Right atrium auricular region (tissue), 2 donors: ENCODE measurements at regions not wholly inside any gene's neighbourhood (a gene's known extent, or its start where the extent isn't known, plus 50 kb on each side); places are given as distances from the start of the nearest gene placed in this dataset.

Experiments
- DNase-seq: peaks from one replicate; pipeline ENCODE4 v3.0.0-alpha.2; 2019; ENCODE audit warnings: low spot score
- H3K27ac ChIP-seq, 2 donors: fragments of 200-600 bp; sonication (generic); 1 replicate in 1 of 2; 2 replicates in 1 of 2; pipeline ENCODE4 v1.5.1; 2016 to 2019
- H3K27me3 ChIP-seq, 2 donors: fragments of 200-600 bp; sonication (generic); one replicate each; pipeline versions ENCODE4 v1.5.1 to v1.6.0; 2017 to 2019
- H3K36me3 ChIP-seq: fragments of 200-600 bp; sonication (generic); one replicate; pipeline ENCODE4 v1.5.1; 2016
- H3K4me1 ChIP-seq, 2 donors: fragments of 200-600 bp; sonication (generic); one replicate each; pipeline versions ENCODE4 v1.5.1 to v1.6.0; 2017 to 2019
- H3K4me3 ChIP-seq, 2 donors: fragments of 200-600 bp; sonication (generic); 1 replicate in 1 of 2; 2 replicates in 1 of 2; pipeline ENCODE4 v1.5.1; 2017 to 2019; ENCODE audit warnings: mild to moderate bottlenecking in 1 of 2, moderate library complexity in 1 of 2
- H3K9me3 ChIP-seq, 2 donors: fragments of 200-600 bp; sonication (generic); one replicate each; pipeline ENCODE4 v1.5.1; 2019
- CTCF ChIP-seq, 2 donors: fragments of 200-600 bp; sonication (generic); IDR thresholded peaks; one replicate each; pipeline ENCODE4 v1.5.1; 2019; ENCODE audit warnings: antibody characterized with exemption in 2 of 2

- H3K27me3 ChIP-seq: no peaks in the 10 kb centered on the region
- no peak overlapping the region for H3K27ac ChIP-seq
- no peak overlapping the region for H3K4me3 ChIP-seq
- H3K36me3 ChIP-seq: no peaks in the 10 kb centered on the region
- no peak for TF ChIP-seq CTCF (IDR thresholded peaks at IDR 0.05)
- H3K4me1 ChIP-seq: no peaks in the 10 kb centered on the region
- H3K9me3 ChIP-seq: peaks cover 0 to 3% of the 10 kb centered on the region in 2 donors
- DNase-seq: no peak
Observed at GRCh38 chr1:83015163-83015562, 983.8 kb downstream of the TTLL7 start.

GRCh38 chr1:83012950-83013349 lies 986.0 kb downstream of the TTLL7 start:
- H3K27ac ChIP-seq: no peak overlapping the region
- H3K36me3 ChIP-seq: no peaks in the 10 kb centered on the region
- no peak overlapping the region for H3K4me3 ChIP-seq
- TF ChIP-seq CTCF (IDR thresholded peaks at IDR 0.05): no peak
- DNase-seq: no peak
- no peaks in the 10 kb centered on the region for H3K9me3 ChIP-seq
- no peaks in the 10 kb centered on the region for H3K4me1 ChIP-seq
- no peaks in the 10 kb centered on the region for H3K27me3 ChIP-seq

DNA sequence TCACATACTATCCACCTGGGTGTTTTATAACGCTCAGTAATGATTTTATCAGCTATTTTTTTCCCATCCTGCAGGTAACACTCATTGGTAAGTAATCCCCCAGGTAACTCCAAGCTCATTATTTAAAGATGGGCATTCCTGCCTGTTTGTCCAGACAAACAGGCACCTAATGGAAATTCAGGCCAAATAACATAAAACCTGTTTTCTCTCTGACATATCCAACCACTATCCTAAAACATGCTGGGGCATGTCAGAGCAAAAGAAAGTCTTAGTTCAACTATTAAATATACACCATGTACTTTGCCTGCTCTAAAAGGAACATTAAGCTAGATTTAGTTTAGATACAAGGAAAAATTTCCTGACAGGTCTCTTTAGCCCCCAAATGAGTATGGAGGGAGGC lies 987.7 kb downstream of the TTLL7 start:
- Histone ChIP-seq H3K9me3 (no peaks in the 10 kb centered on the region), H3K36me3 (no peaks in the 10 kb centered on the region), H3K27me3 (no peaks in the 10 kb centered on the region), H3K4me1 (no peaks in the 10 kb centered on the region), H3K27ac (no peak overlapping the region), H3K4me3 (no peak overlapping the region)
- no peak for DNase-seq
- TF ChIP-seq CTCF (IDR thresholded peaks at IDR 0.05): no peak

DNA sequence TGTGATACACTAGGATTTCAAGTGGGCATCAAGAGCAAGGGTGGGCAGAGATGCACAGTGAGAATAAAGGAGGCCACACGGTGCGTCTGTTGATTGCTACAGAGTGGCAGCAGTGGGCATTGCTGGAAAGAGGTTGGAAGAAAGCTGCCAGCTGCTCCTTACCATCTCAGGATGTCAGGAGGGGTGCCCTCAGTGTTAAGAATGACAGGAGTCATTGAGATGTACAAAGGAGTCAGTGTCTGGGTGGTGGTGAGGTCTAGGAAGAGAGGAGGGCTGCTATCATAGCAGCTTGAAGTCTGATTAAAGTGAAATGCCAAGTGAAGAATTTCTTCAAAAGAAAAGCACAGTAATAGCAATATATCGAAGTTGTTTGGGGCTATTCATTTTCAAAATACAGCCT lies 992.7 kb downstream of the TTLL7 start:
- H3K4me3 ChIP-seq: no peak overlapping the region
- H3K4me1 ChIP-seq: no peaks in the 10 kb centered on the region
- no peak for DNase-seq
- no peaks in the 10 kb centered on the region for H3K36me3 ChIP-seq
- no peaks in the 10 kb centered on the region for H3K9me3 ChIP-seq
- no peaks in the 10 kb centered on the region for H3K27me3 ChIP-seq
- no peak overlapping the region for H3K27ac ChIP-seq
- TF ChIP-seq CTCF (IDR thresholded peaks at IDR 0.05): no peak

DNA sequence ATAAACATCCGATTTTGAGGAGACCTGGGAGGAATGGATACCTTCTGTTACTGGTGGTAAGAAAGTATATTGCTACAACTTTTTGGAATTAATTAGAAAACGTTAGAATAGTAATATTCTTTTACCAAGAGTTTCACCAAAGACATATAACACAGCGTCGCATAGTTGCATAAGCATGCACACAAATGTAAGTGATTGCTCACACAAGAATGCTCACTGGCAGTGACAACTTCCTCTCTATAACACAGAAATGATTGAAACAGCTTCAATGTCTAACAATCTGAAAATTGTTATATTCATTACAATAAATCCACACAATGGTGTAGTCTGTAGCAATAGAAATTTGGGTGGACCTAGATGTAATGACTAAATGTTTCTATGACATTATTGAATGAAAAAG lies 998.6 kb downstream of the TTLL7 start:
- no peak for TF ChIP-seq CTCF (IDR thresholded peaks at IDR 0.05)
- H3K9me3 ChIP-seq: no peaks in the 10 kb centered on the region
- H3K27ac ChIP-seq: no peak overlapping the region
- H3K27me3 ChIP-seq: no peaks in the 10 kb centered on the region
- H3K4me3 ChIP-seq: no peak overlapping the region
- no peaks in the 10 kb centered on the region for H3K36me3 ChIP-seq
- no peaks in the 10 kb centered on the region for H3K4me1 ChIP-seq
- DNase-seq: no peak

DNA sequence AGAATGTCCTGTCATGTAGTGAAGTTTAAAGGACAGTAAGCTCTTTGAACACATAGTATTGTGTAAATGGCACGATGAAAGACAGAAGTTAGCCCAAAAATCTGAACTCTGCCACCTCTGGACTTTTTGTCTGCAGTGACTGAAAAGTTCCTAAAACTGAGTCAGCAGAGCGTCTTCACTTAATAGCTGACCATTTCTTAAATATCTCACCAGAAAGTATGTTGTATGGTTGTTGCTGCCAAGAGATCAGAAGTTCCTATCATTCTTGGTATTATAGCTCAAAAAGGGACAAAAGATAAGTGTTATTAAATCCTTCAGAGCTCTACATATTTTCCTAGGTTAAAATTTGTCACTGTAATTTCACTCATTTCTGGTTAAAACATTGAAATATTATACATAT lies 1003.0 kb downstream of the TTLL7 start:
- Histone ChIP-seq H3K4me1 (no peaks in the 10 kb centered on the region), H3K36me3 (no peaks in the 10 kb centered on the region), H3K4me3 (no peak overlapping the region), H3K27ac (no peak overlapping the region), H3K9me3 (no peaks in the 10 kb centered on the region), H3K27me3 (no peaks in the 10 kb centered on the region)
- TF ChIP-seq CTCF (IDR thresholded peaks at IDR 0.05): no peak
- no peak for DNase-seq
